ENCODE measurements at regions not wholly inside any gene's neighbourhood (a gene's known extent, or its start where the extent isn't known, plus 50 kb on each side); places are given as distances from the start of the nearest gene placed in this dataset.

DNA sequence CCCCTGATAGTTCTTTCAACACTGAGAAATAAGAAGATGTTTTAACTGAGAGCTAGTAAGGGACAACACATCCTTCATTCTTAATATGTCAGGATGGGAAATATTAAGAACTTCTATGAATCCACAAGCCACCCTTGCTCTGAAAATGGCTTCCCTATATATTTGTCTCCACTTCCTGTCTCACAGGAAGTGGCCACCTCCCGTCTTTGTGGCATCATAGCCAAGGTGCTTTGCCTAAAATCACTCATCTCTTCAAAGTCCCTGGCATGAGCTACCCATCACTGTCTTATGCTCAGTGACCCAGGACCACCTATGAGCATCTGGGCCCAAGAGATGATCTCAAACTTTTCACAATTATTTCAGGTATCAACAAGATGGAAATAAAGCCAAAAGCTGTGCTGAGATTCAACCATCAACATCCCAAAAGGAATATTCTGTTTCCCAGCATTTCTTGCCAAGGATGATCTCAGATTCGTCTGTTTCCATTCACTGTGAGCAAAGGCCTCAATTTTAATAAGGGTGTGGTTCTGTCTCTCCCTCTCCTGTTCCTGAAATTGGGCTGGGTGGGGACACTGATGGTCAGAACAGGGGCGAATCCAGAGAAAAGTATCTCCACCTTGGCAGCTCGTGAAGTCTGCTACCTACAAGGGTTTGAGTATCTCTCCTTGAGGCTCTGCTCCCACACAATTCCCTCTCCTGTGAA lies 493.9 kb downstream of the MN1 start:
- no peak for TF ChIP-seq CTCF (IDR thresholded peaks at IDR 0.05 in 4 of 5, conservative IDR thresholded peaks at IDR 0.05 in 1 of 5)
- no peak for TF ChIP-seq POLR2A (IDR thresholded peaks at IDR 0.05)

Measured in gastrocnemius medialis (tissue), 4 donors.